NCI-H446 treated with DMSO at 0.1 percent for 48 hours (cell line): ENCODE measurements at regions not wholly inside any gene's neighbourhood (a gene's known extent, or its start where the extent isn't known, plus 50 kb on each side); places are given as distances from the start of the nearest gene placed in this dataset.

Source experiments
- DNase-seq: peaks from one replicate; lab custom pipeline; 2025; lab: John Stamatoyannopoulos, UW

DNA sequence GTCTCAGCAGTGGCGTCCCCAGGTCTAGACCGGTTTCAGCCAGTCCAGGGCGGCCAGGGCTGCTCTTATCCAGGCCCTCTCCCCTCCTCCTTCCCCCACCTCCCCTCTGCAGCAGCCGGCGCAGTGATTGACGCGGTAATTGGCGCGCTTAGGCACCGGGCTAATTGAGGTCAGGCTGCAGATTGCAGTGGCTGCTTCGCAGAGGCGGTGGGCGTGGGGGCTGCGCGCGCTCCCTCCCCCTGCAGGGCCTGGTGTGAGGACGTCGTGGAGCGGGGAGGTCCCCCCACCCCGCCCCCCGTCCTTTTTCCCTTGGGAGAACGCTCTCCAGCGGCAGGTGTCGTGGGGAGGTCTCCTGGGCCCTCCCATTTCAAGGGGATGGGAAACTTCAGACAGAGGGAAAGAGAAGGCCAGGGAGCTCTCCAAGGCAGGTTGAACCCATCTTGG lies 70.4 kb upstream of the BLCAP start:
- DNase-seq: no peak

DNA sequence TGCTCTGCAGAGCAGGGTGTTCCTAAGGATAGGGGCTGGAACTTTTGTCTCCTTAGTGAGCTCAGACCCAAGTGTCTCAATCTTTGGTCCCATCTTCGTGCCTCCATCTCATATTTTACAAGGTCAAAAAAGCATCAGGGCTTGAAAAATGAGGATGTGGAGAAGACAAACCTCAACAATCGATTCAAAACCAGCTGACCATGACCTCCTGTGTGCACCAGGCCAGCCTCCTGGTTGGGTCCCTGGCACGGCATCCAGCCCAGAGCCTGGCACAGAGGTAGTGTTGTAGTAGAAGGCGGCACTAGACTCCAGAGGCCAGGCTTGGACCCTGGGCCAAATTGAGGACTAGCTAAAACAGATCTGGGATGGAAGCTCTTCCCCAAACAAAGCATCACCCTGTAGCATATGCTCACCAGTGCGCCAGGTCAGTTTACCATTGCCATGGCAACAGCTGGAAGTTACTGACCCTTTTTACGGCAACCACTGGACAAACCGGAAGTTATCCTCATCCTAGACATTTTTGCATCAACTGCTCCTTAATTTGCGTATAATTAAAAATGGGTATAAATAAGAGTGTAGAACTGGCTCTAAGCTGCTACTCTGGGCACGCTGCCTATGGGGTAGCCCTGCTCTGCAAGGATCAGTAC lies 69.3 kb upstream of the BLCAP start:
- no peak for DNase-seq

DNA sequence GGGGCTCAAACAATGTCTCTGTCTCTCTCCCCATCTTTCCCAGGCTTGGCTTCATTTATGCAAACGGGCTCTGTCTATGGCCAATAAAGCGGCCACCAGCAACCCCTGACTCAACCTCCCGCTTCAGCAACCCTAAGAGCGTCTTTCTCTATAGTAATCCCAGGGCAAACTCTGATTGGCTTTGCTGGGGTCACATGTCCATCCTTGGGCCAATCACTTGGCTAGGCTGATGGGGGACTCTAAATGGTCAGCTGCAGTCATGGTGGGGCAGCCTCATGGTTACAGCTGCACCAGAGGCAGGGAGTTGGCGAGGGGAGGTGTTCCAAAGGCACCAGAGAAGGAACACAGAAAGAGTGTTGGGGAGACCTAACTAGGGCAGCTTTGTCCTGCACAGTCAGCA lies 68.5 kb upstream of the BLCAP start:
- no peak for DNase-seq

DNA sequence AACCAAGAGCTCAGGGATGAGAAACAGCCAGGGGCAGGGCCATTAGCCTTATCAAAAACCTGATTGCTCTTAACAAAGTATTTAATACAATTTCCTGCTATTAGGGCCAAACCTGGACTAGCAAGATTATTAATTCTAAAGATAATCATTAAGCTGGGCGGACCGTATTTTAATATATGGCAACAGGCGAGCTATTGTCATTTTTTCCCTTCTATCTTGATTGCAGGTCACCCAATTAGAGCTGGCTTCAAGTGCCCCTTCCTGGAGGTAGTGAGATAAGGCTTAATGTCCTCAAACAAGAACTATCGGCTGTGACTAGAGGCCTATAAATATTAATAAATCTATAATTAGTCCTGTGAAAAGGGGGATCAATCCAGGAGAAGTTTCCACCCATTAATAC lies 66.0 kb upstream of the BLCAP start:
- DNase-seq: no peak

DNA sequence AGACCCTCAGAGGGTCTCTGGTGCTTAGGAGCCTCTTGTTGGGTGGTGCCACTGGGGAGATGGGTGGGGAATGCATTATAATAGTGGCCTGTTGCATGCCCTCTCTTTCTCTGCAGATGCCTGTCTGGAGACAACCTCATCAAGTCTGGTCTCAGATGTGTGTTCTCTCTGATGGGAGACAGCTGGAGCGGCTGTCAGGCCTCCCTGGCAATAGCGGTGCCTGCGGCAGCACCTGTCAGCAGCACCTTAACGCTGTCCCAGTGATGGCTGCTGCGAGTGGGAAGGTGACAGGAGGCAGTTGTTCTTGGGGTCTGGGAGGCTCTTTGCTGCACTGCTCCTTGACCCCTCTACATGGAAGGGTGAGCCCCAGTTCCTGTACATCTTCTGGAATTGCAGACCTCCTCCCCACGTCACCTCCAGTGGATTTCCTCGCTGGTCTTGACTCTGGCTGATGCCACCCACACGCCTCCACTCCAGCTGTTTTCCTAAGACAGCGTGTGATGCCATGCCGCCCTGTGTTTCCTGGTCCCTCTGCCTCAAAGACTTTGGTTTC lies 63.3 kb upstream of the BLCAP start:
- DNase-seq: no peak

DNA sequence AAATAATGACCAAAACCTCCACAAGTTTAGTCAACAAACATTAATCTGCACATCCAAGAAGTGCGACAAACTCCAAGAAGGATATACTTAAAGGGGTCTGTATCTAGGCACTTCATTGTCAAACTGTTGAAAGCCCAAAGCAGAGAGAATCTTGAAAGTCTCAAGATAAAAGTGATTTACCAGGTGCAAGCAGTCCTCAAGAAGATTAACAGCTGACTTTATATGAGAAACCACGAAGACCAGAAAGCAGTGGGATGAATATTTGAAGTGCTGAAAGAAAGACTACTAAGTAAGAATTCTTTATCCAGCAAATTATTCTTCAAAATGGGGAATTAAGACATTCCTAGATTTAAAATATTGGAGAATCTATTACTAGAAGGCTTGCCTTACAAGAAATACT lies 58.4 kb upstream of the BLCAP start:
- no peak for DNase-seq

DNA sequence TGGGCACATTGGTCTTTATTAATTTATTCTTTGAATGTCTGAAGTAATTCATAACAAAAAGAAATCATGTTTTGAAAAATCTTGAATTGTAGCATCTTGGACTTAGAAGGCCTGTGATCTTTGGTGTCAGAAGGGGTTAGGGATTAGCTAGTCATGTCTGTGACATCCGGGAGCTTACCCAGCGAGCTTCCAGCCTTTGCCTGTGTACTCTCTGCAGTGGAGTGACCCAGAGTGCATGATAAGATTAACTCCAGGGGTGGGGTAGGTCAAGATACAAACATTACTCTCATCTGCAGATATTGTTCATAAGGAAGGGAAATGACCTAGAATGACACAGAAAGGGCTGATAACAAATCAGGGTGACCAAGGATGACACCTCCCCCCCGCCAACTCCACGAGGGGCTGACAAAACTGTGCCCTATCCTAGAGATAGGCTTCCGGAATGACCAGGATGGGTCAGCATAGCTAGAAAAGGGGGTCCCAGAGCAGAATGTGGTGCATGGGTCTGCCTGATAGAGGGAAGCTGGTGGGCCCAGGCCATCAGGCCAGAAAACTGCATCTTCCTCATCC lies 56.6 kb upstream of the BLCAP start:
- DNase-seq: no peak

DNA sequence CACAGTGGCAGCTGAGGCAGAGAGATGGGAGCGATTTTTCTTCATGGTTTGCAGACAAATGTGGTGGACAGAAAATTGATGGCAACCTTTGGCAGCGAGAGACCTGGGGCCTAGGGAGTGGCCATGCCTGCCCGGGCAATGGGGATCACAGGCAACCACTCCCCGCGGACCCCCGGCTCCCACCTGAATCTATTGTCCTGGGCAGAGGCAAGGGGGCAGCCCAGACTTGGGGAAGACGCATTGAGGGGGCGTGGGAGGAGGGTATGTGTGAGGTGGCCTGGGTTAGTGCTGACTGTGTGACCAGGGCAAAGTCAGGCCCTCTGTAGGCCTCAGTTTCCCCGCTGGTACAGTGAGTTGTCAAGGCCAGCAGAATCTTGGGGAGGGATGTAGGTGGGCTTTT lies 53.6 kb upstream of the BLCAP start:
- no peak for DNase-seq

DNA sequence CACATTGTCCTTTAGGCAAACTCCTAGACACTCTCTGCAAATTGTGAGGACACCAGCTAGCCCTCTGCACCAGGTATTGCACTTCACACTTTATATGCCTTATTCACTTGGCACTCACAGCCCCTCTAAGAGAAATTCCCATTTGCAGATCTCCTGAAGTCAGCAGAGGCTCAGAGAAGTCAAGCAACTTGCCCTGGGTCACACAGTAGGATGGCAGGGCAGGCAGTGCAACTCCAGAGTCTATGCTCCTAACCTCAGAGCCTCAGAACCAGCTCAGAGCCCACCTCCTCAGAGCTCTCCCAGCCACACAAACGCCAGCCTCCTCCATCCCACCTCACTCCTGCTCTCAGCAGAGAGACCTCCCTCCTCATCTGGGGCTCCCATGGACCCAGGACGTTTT lies 52.4 kb upstream of the BLCAP start:
- DNase-seq: no peak

DNA sequence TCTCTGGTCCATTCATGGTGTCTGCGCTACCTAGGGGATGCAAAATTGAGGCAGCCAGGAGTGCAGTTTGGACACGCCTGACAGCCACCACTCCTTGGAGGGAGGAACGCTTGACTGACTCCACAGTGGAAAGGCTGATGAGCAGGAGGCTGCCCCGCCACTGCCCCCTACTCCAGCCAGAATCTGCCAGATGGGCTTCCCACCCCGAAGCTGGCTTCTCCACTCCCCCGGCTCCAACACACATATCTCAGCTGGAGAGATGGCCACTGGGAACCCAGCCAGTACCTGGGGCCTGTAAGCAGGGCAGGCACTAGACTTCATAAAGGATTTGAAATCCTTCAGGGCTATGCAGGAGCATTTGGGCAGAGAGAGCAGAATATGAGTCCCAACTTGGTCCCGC lies 51.4 kb upstream of the BLCAP start:
- peak; percentile 23 for DNase-seq

DNA sequence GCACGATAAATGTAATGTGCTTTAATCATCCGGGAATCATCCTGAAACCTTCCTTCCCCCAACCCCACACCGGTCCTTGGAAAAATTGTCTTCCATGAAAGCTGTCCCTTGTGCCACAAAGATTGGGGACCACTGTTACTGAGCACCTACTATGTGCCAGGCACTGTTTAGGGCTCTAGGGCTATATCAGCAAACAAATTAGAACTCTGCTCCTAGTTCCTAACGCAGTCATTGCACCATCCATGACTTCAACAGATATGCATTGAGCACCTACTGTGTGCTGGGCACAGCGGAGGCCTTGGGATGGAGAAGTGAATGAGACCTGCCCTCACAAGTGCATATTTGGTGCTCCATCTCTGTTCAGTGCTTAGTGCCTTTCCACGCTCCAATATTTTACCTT lies 50.3 kb upstream of the BLCAP start:
- DNase-seq: no peak
